ENCODE measurements at regions not wholly inside any gene's neighbourhood (a gene's known extent, or its start where the extent isn't known, plus 50 kb on each side); places are given as distances from the start of the nearest gene placed in this dataset.

DNA sequence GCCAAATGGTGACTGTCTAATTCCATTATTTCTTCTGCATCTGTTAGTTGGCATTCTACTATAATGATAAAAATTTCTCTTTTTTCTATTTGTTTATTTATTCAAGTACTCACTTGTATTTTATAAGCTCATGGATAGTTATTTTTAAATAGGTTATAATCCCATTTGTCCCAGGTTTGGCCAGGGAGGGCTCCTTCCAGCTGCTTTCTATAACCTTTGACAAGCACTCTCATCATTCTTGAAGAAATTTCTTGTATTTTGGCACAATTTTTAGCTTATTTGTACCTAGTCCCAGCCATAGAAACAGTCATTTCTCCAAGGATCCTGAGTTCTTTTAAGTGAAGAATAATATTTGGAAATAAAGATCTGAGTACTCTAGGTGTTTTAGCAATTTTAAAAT lies 1038.6 kb upstream of the AGA start:
- Histone ChIP-seq H3K23ac (ENCODE audit: low read depth, low read length) (no peak overlapping the region), H4K8ac (ENCODE audit: low read depth in 2 of 2, low read length in 2 of 2) (no peak overlapping the region), H3K27me3 (ENCODE audit: control insufficient read depth, insufficient read depth, low read length) (no peaks in the 10 kb centered on the region), H3K4me2 (ENCODE audit: low read depth, low read length) (no peak overlapping the region), H3K18ac (ENCODE audit: low read depth, low read length) (no peak overlapping the region), H2BK15ac (ENCODE audit: low read depth, low read length) (no peak overlapping the region), H3K9me3 (ENCODE audit: control insufficient read depth, insufficient read depth, low read length) (no peaks in the 10 kb centered on the region), H2BK5ac (ENCODE audit: low read depth, low read length, poor library complexity, severe bottlenecking) (no peak overlapping the region), H2BK20ac (ENCODE audit: low read depth, low read length) (no peak overlapping the region), H3K79me1 (ENCODE audit: low read depth in 1 of 2, low read length in 2 of 2) (no peaks in the 10 kb centered on the region), H3K4me1 (ENCODE audit: control insufficient read depth, insufficient read depth, low read length) (no peaks in the 10 kb centered on the region), H3K56ac (ENCODE audit: extremely low read depth, insufficient read depth, low read length) (no peak overlapping the region), H2AK9ac (replicated peaks; ENCODE audit: low read depth, low read length, poor library complexity) (no peak overlapping the region), H3K14ac (replicated peaks; ENCODE audit: low read depth, low read length) (no peak overlapping the region), H2AK5ac (ENCODE audit: low read depth, low read length) (no peak overlapping the region), H3K4ac (ENCODE audit: low read depth, low read length) (no peak overlapping the region), H4K20me1 (ENCODE audit: insufficient read depth, low read length) (no peaks in the 10 kb centered on the region), H4K91ac (ENCODE audit: insufficient read depth, low read depth, low read length) (no peak overlapping the region), H4K5ac (ENCODE audit: low read depth, low read length) (no peak overlapping the region), H3K36me3 (ENCODE audit: control insufficient read depth, insufficient read depth, low read length) (no peaks in the 10 kb centered on the region), H3K9ac (ENCODE audit: low read depth, low read length) (no peak overlapping the region), H2AFZ (replicated peaks; ENCODE audit: low read length, poor library complexity) (no peak overlapping the region), H3K4me3 (ENCODE audit: insufficient read depth, low read depth, low read length) (no peak overlapping the region), H3K27ac (ENCODE audit: insufficient read depth, low read length) (no peak overlapping the region), H2BK120ac (ENCODE audit: low read depth, low read length) (no peak overlapping the region), H3K9me1 (ENCODE audit: insufficient read depth, low read length) (no peaks in the 10 kb centered on the region)
- POLR2A ChIA-PET (ENCODE audit: unreplicated experiment) = no interaction called here
- CTCF ChIA-PET = no interaction called here
- intact Hi-C loops (cut with micrococcal nuclease) (no loop called here), dilution Hi-C loops (cut with HindIII; ENCODE audit: low sequenced_read_pairs, unreplicated experiment) (no loop called here), in situ Hi-C loops (cut with MboI; ENCODE audit: low sequenced_read_pairs) (no loop called here)
- no peak for DNase-seq
- no TSS peak for BruUV-seq (replicated peaks)
- ATAC-seq (ENCODE audit: low read depth) = no peak
- TF ChIP-seq, protein P1, sequence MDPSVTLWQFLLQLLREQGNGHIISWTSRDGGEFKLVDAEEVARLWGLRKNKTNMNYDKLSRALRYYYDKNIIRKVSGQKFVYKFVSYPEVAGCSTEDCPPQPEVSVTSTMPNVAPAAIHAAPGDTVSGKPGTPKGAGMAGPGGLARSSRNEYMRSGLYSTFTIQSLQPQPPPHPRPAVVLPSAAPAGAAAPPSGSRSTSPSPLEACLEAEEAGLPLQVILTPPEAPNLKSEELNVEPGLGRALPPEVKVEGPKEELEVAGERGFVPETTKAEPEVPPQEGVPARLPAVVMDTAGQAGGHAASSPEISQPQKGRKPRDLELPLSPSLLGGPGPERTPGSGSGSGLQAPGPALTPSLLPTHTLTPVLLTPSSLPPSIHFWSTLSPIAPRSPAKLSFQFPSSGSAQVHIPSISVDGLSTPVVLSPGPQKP (IDR thresholded peaks at IDR 0.05; ENCODE audit: borderline replicate concordance, low read depth, low read length) = no peak
- TF ChIP-seq, protein P2, sequence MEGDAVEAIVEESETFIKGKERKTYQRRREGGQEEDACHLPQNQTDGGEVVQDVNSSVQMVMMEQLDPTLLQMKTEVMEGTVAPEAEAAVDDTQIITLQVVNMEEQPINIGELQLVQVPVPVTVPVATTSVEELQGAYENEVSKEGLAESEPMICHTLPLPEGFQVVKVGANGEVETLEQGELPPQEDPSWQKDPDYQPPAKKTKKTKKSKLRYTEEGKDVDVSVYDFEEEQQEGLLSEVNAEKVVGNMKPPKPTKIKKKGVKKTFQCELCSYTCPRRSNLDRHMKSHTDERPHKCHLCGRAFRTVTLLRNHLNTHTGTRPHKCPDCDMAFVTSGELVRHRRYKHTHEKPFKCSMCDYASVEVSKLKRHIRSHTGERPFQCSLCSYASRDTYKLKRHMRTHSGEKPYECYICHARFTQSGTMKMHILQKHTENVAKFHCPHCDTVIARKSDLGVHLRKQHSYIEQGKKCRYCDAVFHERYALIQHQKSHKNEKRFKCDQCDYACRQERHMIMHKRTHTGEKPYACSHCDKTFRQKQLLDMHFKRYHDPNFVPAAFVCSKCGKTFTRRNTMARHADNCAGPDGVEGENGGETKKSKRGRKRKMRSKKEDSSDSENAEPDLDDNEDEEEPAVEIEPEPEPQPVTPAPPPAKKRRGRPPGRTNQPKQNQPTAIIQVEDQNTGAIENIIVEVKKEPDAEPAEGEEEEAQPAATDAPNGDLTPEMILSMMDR (conservative IDR thresholded peaks at IDR 0.05; ENCODE audit: low read depth, low read length) = no peak
- TF ChIP-seq BHLHE40 (IDR thresholded peaks at IDR 0.05; ENCODE audit: low read depth, low read length) = no peak
- TF ChIP-seq MXI1 (IDR thresholded peaks at IDR 0.05; ENCODE audit: borderline replicate concordance, low read depth, low read length) = no peak
- no peak for TF ChIP-seq POLR2A (IDR thresholded peaks at IDR 0.05; ENCODE audit: low read depth, low read length)
- no peak for TF ChIP-seq FOS (IDR thresholded peaks at IDR 0.05; ENCODE audit: low read depth, low read length)
- TF ChIP-seq RFX5 (IDR thresholded peaks at IDR 0.05; ENCODE audit: low read depth, low read length) = no peak
- TF ChIP-seq MAZ (IDR thresholded peaks at IDR 0.05; ENCODE audit: borderline replicate concordance, low read depth, low read length) = no peak
- no peak for TF ChIP-seq RCOR1 (IDR thresholded peaks at IDR 0.05; ENCODE audit: insufficient replicate concordance, low read length)
- TF ChIP-seq CHD1 (IDR thresholded peaks at IDR 0.05; ENCODE audit: low read depth, low read length) = no peak
- no peak for TF ChIP-seq CEBPB (IDR thresholded peaks at IDR 0.05; ENCODE audit: low read depth, low read length)
- TF ChIP-seq SMC3 (IDR thresholded peaks at IDR 0.05; ENCODE audit: low read depth, low read length) = no peak
- no peak for TF ChIP-seq NFE2L2 (IDR thresholded peaks at IDR 0.05; ENCODE audit: low read depth, low read length)
- TF ChIP-seq RAD21 (IDR thresholded peaks at IDR 0.05; ENCODE audit: low read length) = no peak
- TF ChIP-seq, protein P3, sequence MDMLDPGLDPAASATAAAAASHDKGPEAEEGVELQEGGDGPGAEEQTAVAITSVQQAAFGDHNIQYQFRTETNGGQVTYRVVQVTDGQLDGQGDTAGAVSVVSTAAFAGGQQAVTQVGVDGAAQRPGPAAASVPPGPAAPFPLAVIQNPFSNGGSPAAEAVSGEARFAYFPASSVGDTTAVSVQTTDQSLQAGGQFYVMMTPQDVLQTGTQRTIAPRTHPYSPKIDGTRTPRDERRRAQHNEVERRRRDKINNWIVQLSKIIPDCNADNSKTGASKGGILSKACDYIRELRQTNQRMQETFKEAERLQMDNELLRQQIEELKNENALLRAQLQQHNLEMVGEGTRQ (IDR thresholded peaks at IDR 0.05; ENCODE audit: low read depth, low read length) = no peak

Data from IMR-90 (cell line).